CD4-positive, alpha-beta T cell (primary cell): ENCODE measurements at regions not wholly inside any gene's neighbourhood (a gene's known extent, or its start where the extent isn't known, plus 50 kb on each side); places are given as distances from the start of the nearest gene placed in this dataset.

Experiments
- ATAC-seq: fragments of 200-7000 bp; cut with Tn5 transposase; one replicate; pipeline ENCODE4 v1.10.0; 2022; ENCODE audit warnings: mild to moderate bottlenecking; ENCODE audit not compliant: poor library complexity
- CTCF ChIA-PET: fragments of 350-600 bp; sonication (Branson Sonifier 250); formaldehyde crosslinking; loops from one replicate; lab custom pipeline; 2021; ENCODE audit warnings: antibody characterized with exemption, inconsistent platforms; lab: Charles Lee
- POLR2A ChIA-PET: fragments of 350-600 bp; sonication (Branson Sonifier 250); formaldehyde crosslinking; loops from one replicate; lab custom pipeline; 2021; ENCODE audit warnings: antibody characterized with exemption, inconsistent platforms; lab: Charles Lee
- DNase-seq, 14 experiments: peaks; one replicate each; pipeline ENCODE4 v3.0.0-alpha.2; 2013 to 2020; ENCODE audit warnings: mixed read lengths in 2 of 14
- H3K27ac ChIP-seq, 2 donors: one replicate each; pipeline versions ENCODE4 v1.5.1 to v1.7.0; 2013; ENCODE audit warnings: low read length in 2 of 2, low read depth in 1 of 2, mild to moderate bottlenecking in 1 of 2
- H3K27me3 ChIP-seq, 2 experiments: 1 replicate in 1 of 2; 2 replicates in 1 of 2; pipeline versions ENCODE4 v1.6.1 to v1.7.0; 2013; ENCODE audit warnings: low read length in 2 of 2, control low read depth in 1 of 2, mild to moderate bottlenecking in 1 of 2, moderate library complexity in 1 of 2; ENCODE audit not compliant: insufficient read depth in 2 of 2, control insufficient read depth in 1 of 2
- H3K36me3 ChIP-seq: one replicate; pipeline ENCODE4 v1.6.1; 2013; ENCODE audit warnings: low read length, control low read depth; ENCODE audit not compliant: insufficient read depth
- H3K4me1 ChIP-seq: one replicate; pipeline ENCODE4 v1.6.1; 2013; ENCODE audit warnings: low read length, control low read depth; ENCODE audit not compliant: insufficient read depth
- H3K4me3 ChIP-seq: one replicate; pipeline ENCODE4 v1.5.1; 2013; ENCODE audit warnings: mild to moderate bottlenecking, low read length, moderate library complexity
- H3K9me3 ChIP-seq, 2 experiments: 1 replicate in 1 of 2; 2 replicates in 1 of 2; pipeline versions ENCODE4 v1.6.1 to v1.7.0; 2013; ENCODE audit warnings: low read length in 2 of 2, mild to moderate bottlenecking in 2 of 2, control low read depth in 1 of 2, moderate library complexity in 1 of 2; ENCODE audit not compliant: control insufficient read depth in 1 of 2, insufficient read depth in 1 of 2
- H3K27ac Mint-ChIP-seq: one replicate; pipeline ENCODE4 v1.8.0; 2020; ENCODE audit warnings: mixed read lengths
- H3K27me3 Mint-ChIP-seq: one replicate; pipeline ENCODE4 v1.8.0; 2021; ENCODE audit warnings: mixed read lengths
- H3K36me3 Mint-ChIP-seq: one replicate; pipeline ENCODE4 v1.8.0; 2021; ENCODE audit warnings: low read depth, mixed read lengths
- H3K4me1 Mint-ChIP-seq: one replicate; pipeline ENCODE4 v1.8.0; 2021; ENCODE audit warnings: low read depth, mixed read lengths
- H3K4me3 Mint-ChIP-seq: one replicate; pipeline ENCODE4 v1.8.0; 2020; ENCODE audit warnings: mild to moderate bottlenecking, mixed read lengths
- H3K9me3 Mint-ChIP-seq: one replicate; pipeline ENCODE4 v1.8.0; 2020; ENCODE audit warnings: mixed read lengths
- CTCF ChIP-seq: fragments of 200-600 bp; IDR thresholded peaks from one replicate; pipeline ENCODE4 v1.8.0; 2022; ENCODE audit warnings: antibody characterized with exemption, mild to moderate bottlenecking
- intact Hi-C, 2 experiments: fragments of 100-400 bp; cut with DNase I in 1 of 2; cut with micrococcal nuclease in 1 of 2; formaldehyde crosslinking; loops; one replicate each; pipeline versions ENCODE4 v1.15.1 to v1.9.0; 2023 to 2025; cut with DNase I, micrococcal nuclease

GRCh38 chr16:85437166-85438052, 175.7 kb upstream of the GSE1 start:
- Histone ChIP-seq H3K27ac (no peak overlapping the region), H3K4me3 (no peak overlapping the region), H3K4me1 (no peaks in the 10 kb centered on the region), H3K36me3 (no peaks in the 10 kb centered on the region), H3K27me3 (no peaks in the 10 kb centered on the region), H3K9me3 (peaks cover 0 to 6% of the 10 kb centered on the region in 2 experiments)
- no peak for TF ChIP-seq CTCF
- Mint-ChIP-seq H3K4me1 (no peaks in the 10 kb centered on the region), H3K9me3 (no peaks in the 10 kb centered on the region), H3K27me3 (no peaks in the 10 kb centered on the region), H3K4me3 (no peak overlapping the region), H3K27ac (no peak overlapping the region), H3K36me3 (no peaks in the 10 kb centered on the region)
- DNase-seq (no peak), ATAC-seq (no peak)
- ChIA-PET CTCF (no interaction called here), POLR2A (interaction anchor here (1.2 kb wide), 1 partner anchor 11 kb away, joined by 4 read pairs; no protein-coding TSS in a partner anchor)
- intact Hi-C loops = no loop called here

- DNase-seq (no peak), ATAC-seq (no peak)
- H3K4me3 Mint-ChIP-seq = no peak overlapping the region
- H3K9me3 ChIP-seq = peaks cover 0 to 6% of the 10 kb centered on the region in 2 experiments
- H3K27me3 ChIP-seq = no peaks in the 10 kb centered on the region
- no peaks in the 10 kb centered on the region for H3K36me3 ChIP-seq
- no peak overlapping the region for H3K27ac ChIP-seq
- H3K4me1 ChIP-seq = no peaks in the 10 kb centered on the region
- H3K27ac Mint-ChIP-seq = no peak overlapping the region
- no peak overlapping the region for H3K4me3 ChIP-seq
- H3K36me3 Mint-ChIP-seq = no peaks in the 10 kb centered on the region
- H3K27me3 Mint-ChIP-seq = no peaks in the 10 kb centered on the region
- ChIA-PET POLR2A (interaction anchor here (1.2 kb wide), 1 partner anchor 9 kb away, joined by 4 read pairs; no protein-coding TSS in a partner anchor), CTCF (no interaction called here)
- TF ChIP-seq CTCF = no peak
- H3K9me3 Mint-ChIP-seq = no peaks in the 10 kb centered on the region
- intact Hi-C loops = no loop called here
- H3K4me1 Mint-ChIP-seq = no peaks in the 10 kb centered on the region
Measured at GRCh38 chr16:85438981-85439685, 174.0 kb upstream of the GSE1 start.

GRCh38 chr16:85440744-85441143, 172.4 kb upstream of the GSE1 start:
- no peaks in the 10 kb centered on the region for H3K36me3 Mint-ChIP-seq
- Histone ChIP-seq H3K4me3 (no peak overlapping the region), H3K4me1 (peaks cover 4% of the 10 kb centered on the region), H3K27me3 (no peaks in the 10 kb centered on the region), H3K27ac (no peak overlapping the region), H3K36me3 (no peaks in the 10 kb centered on the region), H3K9me3 (peaks cover 0 to 6% of the 10 kb centered on the region in 2 experiments)
- no peak for TF ChIP-seq CTCF
- DNase-seq (no peak), ATAC-seq (no peak)
- no peaks in the 10 kb centered on the region for H3K9me3 Mint-ChIP-seq
- H3K4me3 Mint-ChIP-seq = no peak overlapping the region
- no peak overlapping the region for H3K27ac Mint-ChIP-seq
- H3K27me3 Mint-ChIP-seq = no peaks in the 10 kb centered on the region
- ChIA-PET POLR2A (no interaction called here), CTCF (no interaction called here)
- H3K4me1 Mint-ChIP-seq = peaks cover 10% of the 10 kb centered on the region
- intact Hi-C loops = no loop called here
